Keratinocyte (primary cell): ENCODE measurements at regions not wholly inside any gene's neighbourhood (a gene's known extent, or its start where the extent isn't known, plus 50 kb on each side); places are given as distances from the start of the nearest gene placed in this dataset.

ENCODE experiments used
- DNase-seq: peaks from one replicate; pipeline ENCODE4 v3.0.0-alpha.2; 2011; ENCODE audit warnings: low read depth, missing footprints, low spot score
- FAIRE-seq: peaks from 2 replicates; lab custom pipeline; 2011; peaks lifted over from hg19 to GRCh38; lab: Jason Lieb, UNC
- H2AFZ ChIP-seq: 2 replicates; pipeline ENCODE4 v1.6.0; 2012; ENCODE audit warnings: low read length, control low read depth, inconsistent platforms; ENCODE audit not compliant: control insufficient read depth
- H3K27ac ChIP-seq: 2 replicates; pipeline ENCODE4 v1.5.1; 2011; ENCODE audit warnings: low read length; ENCODE audit not compliant: control insufficient read depth, insufficient read depth
- H3K27me3 ChIP-seq: 3 replicates; pipeline ENCODE4 v1.6.0; 2011; ENCODE audit warnings: low read length; ENCODE audit not compliant: control insufficient read depth, insufficient read depth; ENCODE audit errors: extremely low read depth
- H3K36me3 ChIP-seq, 2 experiments: 2 replicates in 1 of 2; 3 replicates in 1 of 2; pipeline ENCODE4 v1.5.1; 2011; ENCODE audit warnings: low read length in 2 of 2, mild to moderate bottlenecking in 1 of 2; ENCODE audit not compliant: control insufficient read depth in 2 of 2, insufficient read depth in 2 of 2; ENCODE audit errors: extremely low read depth in 1 of 2
- H3K4me1 ChIP-seq: 3 replicates; pipeline ENCODE4 v1.5.1; 2011; ENCODE audit warnings: low read length; ENCODE audit not compliant: control insufficient read depth, insufficient read depth; ENCODE audit errors: extremely low read depth
- H3K4me2 ChIP-seq: 3 replicates; pipeline ENCODE4 v1.6.0; 2011; ENCODE audit warnings: low read depth, low read length; ENCODE audit not compliant: control insufficient read depth, insufficient read depth; ENCODE audit errors: extremely low read depth
- H3K4me3 ChIP-seq, 3 experiments: fragments of 200-600 bp in 1 of 3; sonication (generic) in 1 of 3; 2 replicates in 2 of 3; 3 replicates in 1 of 3; pipeline ENCODE4 v1.5.1; 2011 to 2016; ENCODE audit warnings: low read length in 3 of 3, mild to moderate bottlenecking in 3 of 3, control low read depth in 2 of 3, inconsistent platforms in 1 of 3, low read depth in 1 of 3, mixed read lengths in 1 of 3, mixed run types in 1 of 3, moderate library complexity in 1 of 3; ENCODE audit not compliant: control insufficient read depth in 2 of 3, insufficient read depth in 2 of 3; ENCODE audit errors: extremely low read depth in 1 of 3
- H3K79me2 ChIP-seq: 2 replicates; pipeline ENCODE4 v1.6.0; 2012; ENCODE audit warnings: low read length; ENCODE audit not compliant: control insufficient read depth, insufficient read depth
- H3K9ac ChIP-seq: 3 replicates; pipeline ENCODE4 v1.6.0; 2011; ENCODE audit warnings: low read length; ENCODE audit not compliant: control insufficient read depth, insufficient read depth; ENCODE audit errors: extremely low read depth
- H3K9me1 ChIP-seq: 3 replicates; pipeline ENCODE4 v1.6.0; 2011; ENCODE audit warnings: low read length; ENCODE audit not compliant: control insufficient read depth, insufficient read depth; ENCODE audit errors: extremely low read depth
- H3K9me3 ChIP-seq: 2 replicates; pipeline ENCODE4 v1.5.1; 2012; ENCODE audit warnings: low read depth, low read length; ENCODE audit not compliant: control insufficient read depth
- H4K20me1 ChIP-seq: 3 replicates; pipeline ENCODE4 v1.6.0; 2011; ENCODE audit warnings: low read length; ENCODE audit not compliant: control insufficient read depth, insufficient read depth; ENCODE audit errors: extremely low read depth
- CTCF ChIP-seq, 3 experiments: IDR thresholded peaks in 1 of 3; conservative IDR thresholded peaks in 1 of 3; optimal IDR thresholded peaks in 1 of 3; 2 replicates in 2 of 3; 3 replicates in 1 of 3; pipeline versions ENCODE3 to v1.5.1; 2011; ENCODE audit warnings: low read length in 3 of 3, mild to moderate bottlenecking in 3 of 3, moderate library complexity in 2 of 3, control low read depth in 1 of 3, inconsistent platforms in 1 of 3; ENCODE audit not compliant: insufficient read depth in 2 of 3; ENCODE audit errors: extremely low read depth in 1 of 3
- EZH2 ChIP-seq: IDR thresholded peaks from one replicate; pipeline ENCODE4 v1.6.1; 2012; ENCODE audit warnings: inconsistent platforms, mild to moderate bottlenecking, low read length, moderate library complexity
- dilution Hi-C: fragments of 300-500 bp; cut with MboI; formaldehyde crosslinking; loops from one replicate; pipeline ENCODE4 v1.7.0; 2020; ENCODE audit warnings: low sequenced_read_pairs; ENCODE audit not compliant: extremely low pct_ligation_motif_present

- Histone ChIP-seq H3K4me3 (no peak overlapping the region), H3K4me1 (no peaks in the 10 kb centered on the region), H3K9ac (no peak overlapping the region), H3K9me3 (no peaks in the 10 kb centered on the region), H3K9me1 (no peaks in the 10 kb centered on the region), H2AFZ (no peak overlapping the region), H3K27me3 (peaks cover 3% of the 10 kb centered on the region), H3K27ac (no peak overlapping the region), H3K36me3 (no peaks in the 10 kb centered on the region), H4K20me1 (no peaks in the 10 kb centered on the region), H3K79me2 (no peaks in the 10 kb centered on the region), H3K4me2 (no peak overlapping the region)
- no peak for DNase-seq
- FAIRE-seq, result peak; percentile 56
- dilution Hi-C loops, result no loop called here
- TF ChIP-seq EZH2 (no peak), CTCF (optimal IDR thresholded peaks at IDR 0.05 in 1 of 3, IDR thresholded peaks at IDR 0.05 in 1 of 3, conservative IDR thresholded peaks at IDR 0.05 in 1 of 3; ENCODE audit: extremely low read depth in 1 of 3, insufficient read depth in 2 of 3, low read length in 3 of 3) (no peak)
These were observed 215.6 kb upstream of the CDH5 start for GRCh38 chr16:66150698-66151482.

- H3K9me1 ChIP-seq, result no peaks in the 10 kb centered on the region
- no peaks in the 10 kb centered on the region for H3K36me3 ChIP-seq
- DNase-seq (no peak), FAIRE-seq (no peak)
- dilution Hi-C loops, result no loop called here
- no peaks in the 10 kb centered on the region for H3K79me2 ChIP-seq
- H4K20me1 ChIP-seq, result no peaks in the 10 kb centered on the region
- no peak overlapping the region for H3K9ac ChIP-seq
- TF ChIP-seq EZH2 (no peak), CTCF (optimal IDR thresholded peaks at IDR 0.05 in 1 of 3, IDR thresholded peaks at IDR 0.05 in 1 of 3, conservative IDR thresholded peaks at IDR 0.05 in 1 of 3; ENCODE audit: extremely low read depth in 1 of 3, insufficient read depth in 2 of 3, low read length in 3 of 3) (no peak)
- H3K9me3 ChIP-seq, result no peaks in the 10 kb centered on the region
- H3K4me2 ChIP-seq, result no peak overlapping the region
- no peak overlapping the region for H3K4me3 ChIP-seq
- H3K4me1 ChIP-seq, result no peaks in the 10 kb centered on the region
- no peak overlapping the region for H2AFZ ChIP-seq
- peaks cover 3% of the 10 kb centered on the region for H3K27me3 ChIP-seq
- H3K27ac ChIP-seq, result no peak overlapping the region
These were observed 219.2 kb upstream of the CDH5 start for GRCh38 chr16:66147291-66147690.
